GM23338 (cell line): ENCODE measurements at regions not wholly inside any gene's neighbourhood (a gene's known extent, or its start where the extent isn't known, plus 50 kb on each side); places are given as distances from the start of the nearest gene placed in this dataset.

Experiments used
- ATAC-seq: fragments of 200-7000 bp; cut with Tn5 transposase; 3 replicates; pipeline ENCODE4 v1.9.1; 2020
- DNase-seq: peaks from one replicate; pipeline ENCODE4 v3.0.0-alpha.2; 2015; ENCODE audit warnings: low spot score
- H2AFZ ChIP-seq: fragments of 200-600 bp; sonication (generic); 2 replicates; pipeline ENCODE4 v1.8.0; 2016; ENCODE audit warnings: antibody characterized with exemption, mild to moderate bottlenecking, moderate library complexity
- H3F3A ChIP-seq: fragments of 200-600 bp; sonication (generic); replicated peaks from 2 replicates; pipeline ENCODE4 v1.8.0; 2017; ENCODE audit warnings: antibody characterized with exemption, mixed run types, low read depth
- H3K27ac ChIP-seq: fragments of 200-600 bp; sonication (generic); 2 replicates; pipeline ENCODE4 v1.6.1; 2016; ENCODE audit warnings: low read depth
- H3K27me3 ChIP-seq: fragments of 200-600 bp; sonication (generic); 2 replicates; pipeline ENCODE4 v1.8.0; 2016; ENCODE audit warnings: mild to moderate bottlenecking, mixed run types, moderate library complexity; ENCODE audit not compliant: insufficient read depth
- H3K36me3 ChIP-seq: fragments of 200-600 bp; sonication (generic); 2 replicates; pipeline ENCODE4 v1.8.0; 2016; ENCODE audit warnings: mild to moderate bottlenecking; ENCODE audit not compliant: insufficient read depth
- H3K4me1 ChIP-seq: fragments of 200-600 bp; sonication (generic); 2 replicates; pipeline ENCODE4 v1.8.0; 2016; ENCODE audit warnings: mild to moderate bottlenecking, moderate library complexity; ENCODE audit not compliant: insufficient read depth
- H3K4me2 ChIP-seq: fragments of 200-600 bp; sonication (generic); 2 replicates; pipeline ENCODE4 v1.7.1; 2017; ENCODE audit warnings: mixed run types
- H3K4me3 ChIP-seq: fragments of 200-600 bp; sonication (generic); 2 replicates; pipeline ENCODE4 v1.6.1; 2016; ENCODE audit warnings: mixed run types
- H3K79me2 ChIP-seq: fragments of 200-600 bp; sonication (generic); replicated peaks from 2 replicates; pipeline ENCODE4 v1.8.0; 2017; ENCODE audit warnings: mild to moderate bottlenecking; ENCODE audit not compliant: insufficient read depth
- H3K9me2 ChIP-seq: fragments of 200-600 bp; sonication (generic); 2 replicates; pipeline ENCODE4 v1.8.0; 2017; ENCODE audit not compliant: insufficient read depth
- H4K20me1 ChIP-seq: fragments of 200-600 bp; sonication (generic); replicated peaks from 2 replicates; pipeline ENCODE4 v1.8.0; 2017; ENCODE audit warnings: mild to moderate bottlenecking; ENCODE audit not compliant: insufficient read depth
- H3K27ac Mint-ChIP-seq: 2 replicates; pipeline ENCODE4 v1.8.0; 2020; ENCODE audit warnings: inconsistent platforms, mild to moderate bottlenecking, moderate library complexity, mixed read lengths
- H3K27me3 Mint-ChIP-seq: 3 replicates; pipeline ENCODE4 v1.8.0; 2022; ENCODE audit warnings: low read depth, mild to moderate bottlenecking, moderate library complexity, mixed read lengths, inconsistent platforms; ENCODE audit not compliant: insufficient read depth, poor library complexity
- H3K36me3 Mint-ChIP-seq: 3 replicates; pipeline ENCODE4 v1.8.0; 2021; ENCODE audit warnings: low read depth, mild to moderate bottlenecking, inconsistent platforms, moderate library complexity, mixed read lengths
- H3K4me1 Mint-ChIP-seq: 3 replicates; pipeline ENCODE4 v1.8.0; 2020; ENCODE audit warnings: mild to moderate bottlenecking, inconsistent platforms, mixed read lengths
- H3K4me3 Mint-ChIP-seq: 3 replicates; pipeline ENCODE4 v1.8.0; 2021; ENCODE audit warnings: moderate library complexity, mild to moderate bottlenecking, inconsistent platforms, mixed read lengths
- H3K9me3 Mint-ChIP-seq: 3 replicates; pipeline ENCODE4 v1.8.0; 2020; ENCODE audit warnings: moderate library complexity, mild to moderate bottlenecking, inconsistent platforms, mixed read lengths
- EZH2 ChIP-seq: fragments of 200-600 bp; sonication (generic); IDR thresholded peaks from one replicate; pipeline ENCODE4 v1.8.0; 2017; ENCODE audit warnings: antibody characterized with exemption, mild to moderate bottlenecking, low read depth; ENCODE audit not compliant: unreplicated experiment
- POLR2AphosphoS5 ChIP-seq: IDR thresholded peaks from 2 replicates; pipeline ENCODE4 v1.6.1; 2016; ENCODE audit warnings: antibody characterized with exemption, low read depth
- ZNF331 ChIP-seq: fragments of 250-450 bp; sonication (Bioruptor Pico); IDR thresholded peaks from 2 replicates; pipeline ENCODE4 v1.5.0; 2020; ENCODE audit warnings: low read depth, mild to moderate bottlenecking, moderate library complexity
- TF ChIP-seq, protein P1 (sequence below): fragments of 250-450 bp; sonication (Bioruptor Pico); IDR thresholded peaks from 2 replicates; pipeline ENCODE4 v1.5.0; 2020; ENCODE audit warnings: mild to moderate bottlenecking, moderate library complexity
- TF ChIP-seq, protein P2 (sequence below), 2 experiments: fragments of 200-600 bp in 1 of 2; sonication (generic) in 1 of 2; conservative IDR thresholded peaks; 2 replicates each; pipeline versions ENCODE4 v1.5.1 to v1.6.1; 2016 to 2017; ENCODE audit warnings: antibody characterized with exemption in 2 of 2, low read depth in 2 of 2, mild to moderate bottlenecking in 2 of 2, moderate library complexity in 1 of 2

DNA sequence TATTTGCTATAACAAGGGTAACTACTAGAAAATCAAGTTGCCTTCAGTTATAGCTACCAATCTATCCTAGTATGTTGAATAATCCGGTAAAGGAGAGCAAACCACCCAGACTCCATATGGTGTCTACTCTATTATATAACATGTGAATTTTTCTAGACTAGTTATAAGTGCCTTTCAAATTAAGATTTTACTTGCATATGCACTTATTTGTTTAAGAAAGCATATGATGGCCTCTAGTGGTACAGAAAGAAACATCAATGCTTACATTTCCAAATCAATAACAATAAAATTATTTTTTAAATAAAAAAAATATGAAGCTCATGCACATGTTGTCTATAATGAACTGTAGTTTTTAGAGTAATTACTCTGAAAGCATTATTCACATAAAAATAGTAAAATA, 1516.4 kb upstream of the PABPC4L start:
- H2AFZ ChIP-seq, result no peak overlapping the region
- no peak overlapping the region for H3K27ac ChIP-seq
- H3K79me2 ChIP-seq, result no peaks in the 10 kb centered on the region
- no peak overlapping the region for H3K4me3 Mint-ChIP-seq
- no peaks in the 10 kb centered on the region for H3K4me1 ChIP-seq
- no peaks in the 10 kb centered on the region for H3K27me3 ChIP-seq
- DNase-seq (no peak), ATAC-seq (no peak)
- no peak overlapping the region for H3K4me2 ChIP-seq
- no peak overlapping the region for H3K4me3 ChIP-seq
- H3K36me3 Mint-ChIP-seq, result no peaks in the 10 kb centered on the region
- no peaks in the 10 kb centered on the region for H4K20me1 ChIP-seq
- peaks cover 2% of the 10 kb centered on the region for H3K27me3 Mint-ChIP-seq
- H3K36me3 ChIP-seq, result no peaks in the 10 kb centered on the region
- H3K9me3 Mint-ChIP-seq, result no peaks in the 10 kb centered on the region
- H3K4me1 Mint-ChIP-seq, result no peaks in the 10 kb centered on the region
- H3K9me2 ChIP-seq, result no peaks in the 10 kb centered on the region
- H3K27ac Mint-ChIP-seq, result no peak overlapping the region
- TF ChIP-seq ZNF331 (CRISPR knock-in tag), result no peak
- no peak for TF ChIP-seq POLR2AphosphoS5
- no peak for TF ChIP-seq EZH2
- TF ChIP-seq, protein P1, sequence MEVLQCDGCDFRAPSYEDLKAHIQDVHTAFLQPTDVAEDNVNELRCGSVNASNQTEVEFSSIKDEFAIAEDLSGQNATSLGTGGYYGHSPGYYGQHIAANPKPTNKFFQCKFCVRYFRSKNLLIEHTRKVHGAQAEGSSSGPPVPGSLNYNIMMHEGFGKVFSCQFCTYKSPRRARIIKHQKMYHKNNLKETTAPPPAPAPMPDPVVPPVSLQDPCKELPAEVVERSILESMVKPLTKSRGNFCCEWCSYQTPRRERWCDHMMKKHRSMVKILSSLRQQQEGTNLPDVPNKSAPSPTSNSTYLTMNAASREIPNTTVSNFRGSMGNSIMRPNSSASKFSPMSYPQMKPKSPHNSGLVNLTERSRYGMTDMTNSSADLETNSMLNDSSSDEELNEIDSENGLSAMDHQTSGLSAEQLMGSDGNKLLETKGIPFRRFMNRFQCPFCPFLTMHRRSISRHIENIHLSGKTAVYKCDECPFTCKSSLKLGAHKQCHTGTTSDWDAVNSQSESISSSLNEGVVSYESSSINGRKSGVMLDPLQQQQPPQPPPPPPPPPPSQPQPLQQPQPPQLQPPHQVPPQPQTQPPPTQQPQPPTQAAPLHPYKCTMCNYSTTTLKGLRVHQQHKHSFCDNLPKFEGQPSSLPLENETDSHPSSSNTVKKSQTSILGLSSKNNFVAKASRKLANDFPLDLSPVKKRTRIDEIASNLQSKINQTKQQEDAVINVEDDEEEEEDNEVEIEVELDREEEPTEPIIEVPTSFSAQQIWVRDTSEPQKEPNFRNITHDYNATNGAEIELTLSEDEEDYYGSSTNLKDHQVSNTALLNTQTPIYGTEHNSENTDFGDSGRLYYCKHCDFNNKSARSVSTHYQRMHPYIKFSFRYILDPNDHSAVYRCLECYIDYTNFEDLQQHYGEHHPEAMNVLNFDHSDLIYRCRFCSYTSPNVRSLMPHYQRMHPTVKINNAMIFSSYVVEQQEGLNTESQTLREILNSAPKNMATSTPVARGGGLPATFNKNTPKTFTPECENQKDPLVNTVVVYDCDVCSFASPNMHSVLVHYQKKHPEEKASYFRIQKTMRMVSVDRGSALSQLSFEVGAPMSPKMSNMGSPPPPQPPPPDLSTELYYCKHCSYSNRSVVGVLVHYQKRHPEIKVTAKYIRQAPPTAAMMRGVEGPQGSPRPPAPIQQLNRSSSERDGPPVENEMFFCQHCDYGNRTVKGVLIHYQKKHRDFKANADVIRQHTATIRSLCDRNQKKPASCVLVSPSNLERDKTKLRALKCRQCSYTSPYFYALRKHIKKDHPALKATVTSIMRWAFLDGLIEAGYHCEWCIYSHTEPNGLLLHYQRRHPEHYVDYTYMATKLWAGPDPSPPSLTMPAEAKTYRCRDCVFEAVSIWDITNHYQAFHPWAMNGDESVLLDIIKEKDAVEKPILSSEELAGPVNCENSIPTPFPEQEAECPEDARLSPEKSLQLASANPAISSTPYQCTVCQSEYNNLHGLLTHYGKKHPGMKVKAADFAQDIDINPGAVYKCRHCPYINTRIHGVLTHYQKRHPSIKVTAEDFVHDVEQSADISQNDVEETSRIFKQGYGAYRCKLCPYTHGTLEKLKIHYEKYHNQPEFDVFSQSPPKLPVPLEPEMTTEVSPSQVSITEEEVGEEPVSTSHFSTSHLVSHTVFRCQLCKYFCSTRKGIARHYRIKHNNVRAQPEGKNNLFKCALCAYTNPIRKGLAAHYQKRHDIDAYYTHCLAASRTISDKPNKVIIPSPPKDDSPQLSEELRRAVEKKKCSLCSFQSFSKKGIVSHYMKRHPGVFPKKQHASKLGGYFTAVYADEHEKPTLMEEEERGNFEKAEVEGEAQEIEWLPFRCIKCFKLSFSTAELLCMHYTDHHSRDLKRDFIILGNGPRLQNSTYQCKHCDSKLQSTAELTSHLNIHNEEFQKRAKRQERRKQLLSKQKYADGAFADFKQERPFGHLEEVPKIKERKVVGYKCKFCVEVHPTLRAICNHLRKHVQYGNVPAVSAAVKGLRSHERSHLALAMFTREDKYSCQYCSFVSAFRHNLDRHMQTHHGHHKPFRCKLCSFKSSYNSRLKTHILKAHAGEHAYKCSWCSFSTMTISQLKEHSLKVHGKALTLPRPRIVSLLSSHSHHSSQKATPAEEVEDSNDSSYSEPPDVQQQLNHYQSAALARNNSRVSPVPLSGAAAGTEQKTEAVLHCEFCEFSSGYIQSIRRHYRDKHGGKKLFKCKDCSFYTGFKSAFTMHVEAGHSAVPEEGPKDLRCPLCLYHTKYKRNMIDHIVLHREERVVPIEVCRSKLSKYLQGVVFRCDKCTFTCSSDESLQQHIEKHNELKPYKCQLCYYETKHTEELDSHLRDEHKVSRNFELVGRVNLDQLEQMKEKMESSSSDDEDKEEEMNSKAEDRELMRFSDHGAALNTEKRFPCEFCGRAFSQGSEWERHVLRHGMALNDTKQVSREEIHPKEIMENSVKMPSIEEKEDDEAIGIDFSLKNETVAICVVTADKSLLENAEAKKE (CRISPR knock-in tag), result no peak
- TF ChIP-seq, protein P2, sequence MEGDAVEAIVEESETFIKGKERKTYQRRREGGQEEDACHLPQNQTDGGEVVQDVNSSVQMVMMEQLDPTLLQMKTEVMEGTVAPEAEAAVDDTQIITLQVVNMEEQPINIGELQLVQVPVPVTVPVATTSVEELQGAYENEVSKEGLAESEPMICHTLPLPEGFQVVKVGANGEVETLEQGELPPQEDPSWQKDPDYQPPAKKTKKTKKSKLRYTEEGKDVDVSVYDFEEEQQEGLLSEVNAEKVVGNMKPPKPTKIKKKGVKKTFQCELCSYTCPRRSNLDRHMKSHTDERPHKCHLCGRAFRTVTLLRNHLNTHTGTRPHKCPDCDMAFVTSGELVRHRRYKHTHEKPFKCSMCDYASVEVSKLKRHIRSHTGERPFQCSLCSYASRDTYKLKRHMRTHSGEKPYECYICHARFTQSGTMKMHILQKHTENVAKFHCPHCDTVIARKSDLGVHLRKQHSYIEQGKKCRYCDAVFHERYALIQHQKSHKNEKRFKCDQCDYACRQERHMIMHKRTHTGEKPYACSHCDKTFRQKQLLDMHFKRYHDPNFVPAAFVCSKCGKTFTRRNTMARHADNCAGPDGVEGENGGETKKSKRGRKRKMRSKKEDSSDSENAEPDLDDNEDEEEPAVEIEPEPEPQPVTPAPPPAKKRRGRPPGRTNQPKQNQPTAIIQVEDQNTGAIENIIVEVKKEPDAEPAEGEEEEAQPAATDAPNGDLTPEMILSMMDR (conservative IDR thresholded peaks at IDR 0.05; ENCODE audit: low read depth in 2 of 2), result no peak; a peak in 2 of 4 replicates
- no peaks in the 10 kb centered on the region for H3F3A ChIP-seq
